ENCODE measurements at regions not wholly inside any gene's neighbourhood (a gene's known extent, or its start where the extent isn't known, plus 50 kb on each side); places are given as distances from the start of the nearest gene placed in this dataset.

DNA sequence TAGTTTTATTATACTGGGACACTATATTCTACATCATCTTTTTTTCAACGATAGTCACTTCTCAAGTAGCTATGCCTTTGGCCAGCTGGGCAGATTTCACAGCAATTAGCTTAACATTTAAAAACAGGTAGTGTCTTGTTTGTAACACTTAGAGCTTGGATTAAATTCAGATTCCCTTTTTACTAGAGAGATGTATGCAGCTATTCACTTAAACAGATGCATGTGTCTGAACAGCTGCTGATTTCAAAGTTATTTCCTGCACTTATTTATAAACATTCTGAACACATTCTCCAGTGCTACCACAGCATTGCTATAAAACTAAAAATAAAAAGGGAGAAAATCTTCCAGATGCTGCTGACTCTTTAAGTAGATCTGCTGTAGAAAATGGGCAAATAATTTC is 637.2 kb downstream of the POM121L12 start (continued):
- TF ChIP-seq, protein P1, sequence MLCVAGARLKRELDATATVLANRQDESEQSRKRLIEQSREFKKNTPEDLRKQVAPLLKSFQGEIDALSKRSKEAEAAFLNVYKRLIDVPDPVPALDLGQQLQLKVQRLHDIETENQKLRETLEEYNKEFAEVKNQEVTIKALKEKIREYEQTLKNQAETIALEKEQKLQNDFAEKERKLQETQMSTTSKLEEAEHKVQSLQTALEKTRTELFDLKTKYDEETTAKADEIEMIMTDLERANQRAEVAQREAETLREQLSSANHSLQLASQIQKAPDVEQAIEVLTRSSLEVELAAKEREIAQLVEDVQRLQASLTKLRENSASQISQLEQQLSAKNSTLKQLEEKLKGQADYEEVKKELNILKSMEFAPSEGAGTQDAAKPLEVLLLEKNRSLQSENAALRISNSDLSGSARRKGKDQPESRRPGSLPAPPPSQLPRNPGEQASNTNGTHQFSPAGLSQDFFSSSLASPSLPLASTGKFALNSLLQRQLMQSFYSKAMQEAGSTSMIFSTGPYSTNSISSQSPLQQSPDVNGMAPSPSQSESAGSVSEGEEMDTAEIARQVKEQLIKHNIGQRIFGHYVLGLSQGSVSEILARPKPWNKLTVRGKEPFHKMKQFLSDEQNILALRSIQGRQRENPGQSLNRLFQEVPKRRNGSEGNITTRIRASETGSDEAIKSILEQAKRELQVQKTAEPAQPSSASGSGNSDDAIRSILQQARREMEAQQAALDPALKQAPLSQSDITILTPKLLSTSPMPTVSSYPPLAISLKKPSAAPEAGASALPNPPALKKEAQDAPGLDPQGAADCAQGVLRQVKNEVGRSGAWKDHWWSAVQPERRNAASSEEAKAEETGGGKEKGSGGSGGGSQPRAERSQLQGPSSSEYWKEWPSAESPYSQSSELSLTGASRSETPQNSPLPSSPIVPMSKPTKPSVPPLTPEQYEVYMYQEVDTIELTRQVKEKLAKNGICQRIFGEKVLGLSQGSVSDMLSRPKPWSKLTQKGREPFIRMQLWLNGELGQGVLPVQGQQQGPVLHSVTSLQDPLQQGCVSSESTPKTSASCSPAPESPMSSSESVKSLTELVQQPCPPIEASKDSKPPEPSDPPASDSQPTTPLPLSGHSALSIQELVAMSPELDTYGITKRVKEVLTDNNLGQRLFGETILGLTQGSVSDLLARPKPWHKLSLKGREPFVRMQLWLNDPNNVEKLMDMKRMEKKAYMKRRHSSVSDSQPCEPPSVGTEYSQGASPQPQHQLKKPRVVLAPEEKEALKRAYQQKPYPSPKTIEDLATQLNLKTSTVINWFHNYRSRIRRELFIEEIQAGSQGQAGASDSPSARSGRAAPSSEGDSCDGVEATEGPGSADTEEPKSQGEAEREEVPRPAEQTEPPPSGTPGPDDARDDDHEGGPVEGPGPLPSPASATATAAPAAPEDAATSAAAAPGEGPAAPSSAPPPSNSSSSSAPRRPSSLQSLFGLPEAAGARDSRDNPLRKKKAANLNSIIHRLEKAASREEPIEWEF (CRISPR knock-in tag; IDR thresholded peaks at IDR 0.05), result no peak
- TF ChIP-seq, protein P2, sequence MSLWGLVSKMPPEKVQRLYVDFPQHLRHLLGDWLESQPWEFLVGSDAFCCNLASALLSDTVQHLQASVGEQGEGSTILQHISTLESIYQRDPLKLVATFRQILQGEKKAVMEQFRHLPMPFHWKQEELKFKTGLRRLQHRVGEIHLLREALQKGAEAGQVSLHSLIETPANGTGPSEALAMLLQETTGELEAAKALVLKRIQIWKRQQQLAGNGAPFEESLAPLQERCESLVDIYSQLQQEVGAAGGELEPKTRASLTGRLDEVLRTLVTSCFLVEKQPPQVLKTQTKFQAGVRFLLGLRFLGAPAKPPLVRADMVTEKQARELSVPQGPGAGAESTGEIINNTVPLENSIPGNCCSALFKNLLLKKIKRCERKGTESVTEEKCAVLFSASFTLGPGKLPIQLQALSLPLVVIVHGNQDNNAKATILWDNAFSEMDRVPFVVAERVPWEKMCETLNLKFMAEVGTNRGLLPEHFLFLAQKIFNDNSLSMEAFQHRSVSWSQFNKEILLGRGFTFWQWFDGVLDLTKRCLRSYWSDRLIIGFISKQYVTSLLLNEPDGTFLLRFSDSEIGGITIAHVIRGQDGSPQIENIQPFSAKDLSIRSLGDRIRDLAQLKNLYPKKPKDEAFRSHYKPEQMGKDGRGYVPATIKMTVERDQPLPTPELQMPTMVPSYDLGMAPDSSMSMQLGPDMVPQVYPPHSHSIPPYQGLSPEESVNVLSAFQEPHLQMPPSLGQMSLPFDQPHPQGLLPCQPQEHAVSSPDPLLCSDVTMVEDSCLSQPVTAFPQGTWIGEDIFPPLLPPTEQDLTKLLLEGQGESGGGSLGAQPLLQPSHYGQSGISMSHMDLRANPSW (CRISPR knock-in tag; IDR thresholded peaks at IDR 0.05), result no peak
- TF ChIP-seq ZNF76 (CRISPR knock-in tag; IDR thresholded peaks at IDR 0.05; ENCODE audit: borderline replicate concordance) (no peak), MEIS2 (IDR thresholded peaks at IDR 0.05; ENCODE audit: partially characterized antibody) (no peak), ZEB2 (IDR thresholded peaks at IDR 0.05) (no peak)
- TF ChIP-seq, protein P3, sequence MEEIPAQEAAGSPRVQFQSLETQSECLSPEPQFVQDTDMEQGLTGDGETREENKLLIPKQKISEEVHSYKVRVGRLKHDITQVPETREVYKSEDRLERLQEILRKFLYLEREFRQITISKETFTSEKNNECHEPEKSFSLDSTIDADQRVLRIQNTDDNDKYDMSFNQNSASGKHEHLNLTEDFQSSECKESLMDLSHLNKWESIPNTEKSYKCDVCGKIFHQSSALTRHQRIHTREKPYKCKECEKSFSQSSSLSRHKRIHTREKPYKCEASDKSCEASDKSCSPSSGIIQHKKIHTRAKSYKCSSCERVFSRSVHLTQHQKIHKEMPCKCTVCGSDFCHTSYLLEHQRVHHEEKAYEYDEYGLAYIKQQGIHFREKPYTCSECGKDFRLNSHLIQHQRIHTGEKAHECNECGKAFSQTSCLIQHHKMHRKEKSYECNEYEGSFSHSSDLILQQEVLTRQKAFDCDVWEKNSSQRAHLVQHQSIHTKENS (CRISPR knock-in tag; IDR thresholded peaks at IDR 0.05), result no peak
- TF ChIP-seq, protein P4, sequence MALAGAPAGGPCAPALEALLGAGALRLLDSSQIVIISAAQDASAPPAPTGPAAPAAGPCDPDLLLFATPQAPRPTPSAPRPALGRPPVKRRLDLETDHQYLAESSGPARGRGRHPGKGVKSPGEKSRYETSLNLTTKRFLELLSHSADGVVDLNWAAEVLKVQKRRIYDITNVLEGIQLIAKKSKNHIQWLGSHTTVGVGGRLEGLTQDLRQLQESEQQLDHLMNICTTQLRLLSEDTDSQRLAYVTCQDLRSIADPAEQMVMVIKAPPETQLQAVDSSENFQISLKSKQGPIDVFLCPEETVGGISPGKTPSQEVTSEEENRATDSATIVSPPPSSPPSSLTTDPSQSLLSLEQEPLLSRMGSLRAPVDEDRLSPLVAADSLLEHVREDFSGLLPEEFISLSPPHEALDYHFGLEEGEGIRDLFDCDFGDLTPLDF (CRISPR knock-in tag; IDR thresholded peaks at IDR 0.05), result no peak
